ENCODE measurements at regions not wholly inside any gene's neighbourhood (a gene's known extent, or its start where the extent isn't known, plus 50 kb on each side); places are given as distances from the start of the nearest gene placed in this dataset.

DNA sequence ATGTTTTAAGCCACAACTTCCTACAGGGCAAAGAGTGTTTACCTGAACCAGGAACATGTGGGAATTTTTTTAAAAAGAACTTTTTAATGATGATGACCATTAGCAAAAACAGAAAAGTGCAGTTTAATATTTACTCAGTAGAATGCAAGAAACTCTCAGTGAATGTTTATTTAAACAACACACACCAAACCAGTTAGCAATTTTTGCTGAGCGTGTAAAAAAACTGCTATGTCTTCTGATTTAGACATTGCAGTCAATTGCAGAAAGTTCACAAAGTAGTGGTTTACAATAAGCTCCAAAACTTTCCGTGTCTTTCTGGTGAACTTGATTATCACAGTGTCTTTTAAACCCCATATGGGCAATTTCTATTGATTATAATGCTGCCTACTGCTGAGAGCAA is 273.7 kb upstream of the DIAPH2 start:
- TF ChIP-seq SIN3A (IDR thresholded peaks at IDR 0.05; ENCODE audit: borderline replicate concordance, insufficient read depth, low read depth, low read length): no peak
- TF ChIP-seq, protein P1, sequence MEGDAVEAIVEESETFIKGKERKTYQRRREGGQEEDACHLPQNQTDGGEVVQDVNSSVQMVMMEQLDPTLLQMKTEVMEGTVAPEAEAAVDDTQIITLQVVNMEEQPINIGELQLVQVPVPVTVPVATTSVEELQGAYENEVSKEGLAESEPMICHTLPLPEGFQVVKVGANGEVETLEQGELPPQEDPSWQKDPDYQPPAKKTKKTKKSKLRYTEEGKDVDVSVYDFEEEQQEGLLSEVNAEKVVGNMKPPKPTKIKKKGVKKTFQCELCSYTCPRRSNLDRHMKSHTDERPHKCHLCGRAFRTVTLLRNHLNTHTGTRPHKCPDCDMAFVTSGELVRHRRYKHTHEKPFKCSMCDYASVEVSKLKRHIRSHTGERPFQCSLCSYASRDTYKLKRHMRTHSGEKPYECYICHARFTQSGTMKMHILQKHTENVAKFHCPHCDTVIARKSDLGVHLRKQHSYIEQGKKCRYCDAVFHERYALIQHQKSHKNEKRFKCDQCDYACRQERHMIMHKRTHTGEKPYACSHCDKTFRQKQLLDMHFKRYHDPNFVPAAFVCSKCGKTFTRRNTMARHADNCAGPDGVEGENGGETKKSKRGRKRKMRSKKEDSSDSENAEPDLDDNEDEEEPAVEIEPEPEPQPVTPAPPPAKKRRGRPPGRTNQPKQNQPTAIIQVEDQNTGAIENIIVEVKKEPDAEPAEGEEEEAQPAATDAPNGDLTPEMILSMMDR (IDR thresholded peaks at IDR 0.05): no peak
- TF ChIP-seq, protein P2, sequence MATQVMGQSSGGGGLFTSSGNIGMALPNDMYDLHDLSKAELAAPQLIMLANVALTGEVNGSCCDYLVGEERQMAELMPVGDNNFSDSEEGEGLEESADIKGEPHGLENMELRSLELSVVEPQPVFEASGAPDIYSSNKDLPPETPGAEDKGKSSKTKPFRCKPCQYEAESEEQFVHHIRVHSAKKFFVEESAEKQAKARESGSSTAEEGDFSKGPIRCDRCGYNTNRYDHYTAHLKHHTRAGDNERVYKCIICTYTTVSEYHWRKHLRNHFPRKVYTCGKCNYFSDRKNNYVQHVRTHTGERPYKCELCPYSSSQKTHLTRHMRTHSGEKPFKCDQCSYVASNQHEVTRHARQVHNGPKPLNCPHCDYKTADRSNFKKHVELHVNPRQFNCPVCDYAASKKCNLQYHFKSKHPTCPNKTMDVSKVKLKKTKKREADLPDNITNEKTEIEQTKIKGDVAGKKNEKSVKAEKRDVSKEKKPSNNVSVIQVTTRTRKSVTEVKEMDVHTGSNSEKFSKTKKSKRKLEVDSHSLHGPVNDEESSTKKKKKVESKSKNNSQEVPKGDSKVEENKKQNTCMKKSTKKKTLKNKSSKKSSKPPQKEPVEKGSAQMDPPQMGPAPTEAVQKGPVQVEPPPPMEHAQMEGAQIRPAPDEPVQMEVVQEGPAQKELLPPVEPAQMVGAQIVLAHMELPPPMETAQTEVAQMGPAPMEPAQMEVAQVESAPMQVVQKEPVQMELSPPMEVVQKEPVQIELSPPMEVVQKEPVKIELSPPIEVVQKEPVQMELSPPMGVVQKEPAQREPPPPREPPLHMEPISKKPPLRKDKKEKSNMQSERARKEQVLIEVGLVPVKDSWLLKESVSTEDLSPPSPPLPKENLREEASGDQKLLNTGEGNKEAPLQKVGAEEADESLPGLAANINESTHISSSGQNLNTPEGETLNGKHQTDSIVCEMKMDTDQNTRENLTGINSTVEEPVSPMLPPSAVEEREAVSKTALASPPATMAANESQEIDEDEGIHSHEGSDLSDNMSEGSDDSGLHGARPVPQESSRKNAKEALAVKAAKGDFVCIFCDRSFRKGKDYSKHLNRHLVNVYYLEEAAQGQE (IDR thresholded peaks at IDR 0.05; ENCODE audit: insufficient read depth in 1 of 2, low read depth in 2 of 2, low read length in 1 of 2): no peak
- no peak for TF ChIP-seq POLR2AphosphoS5 (IDR thresholded peaks at IDR 0.05; ENCODE audit: low read depth, low read length)

All from Panc1 (cell line).